ENCODE measurements at regions not wholly inside any gene's neighbourhood (a gene's known extent, or its start where the extent isn't known, plus 50 kb on each side); places are given as distances from the start of the nearest gene placed in this dataset.

DNA sequence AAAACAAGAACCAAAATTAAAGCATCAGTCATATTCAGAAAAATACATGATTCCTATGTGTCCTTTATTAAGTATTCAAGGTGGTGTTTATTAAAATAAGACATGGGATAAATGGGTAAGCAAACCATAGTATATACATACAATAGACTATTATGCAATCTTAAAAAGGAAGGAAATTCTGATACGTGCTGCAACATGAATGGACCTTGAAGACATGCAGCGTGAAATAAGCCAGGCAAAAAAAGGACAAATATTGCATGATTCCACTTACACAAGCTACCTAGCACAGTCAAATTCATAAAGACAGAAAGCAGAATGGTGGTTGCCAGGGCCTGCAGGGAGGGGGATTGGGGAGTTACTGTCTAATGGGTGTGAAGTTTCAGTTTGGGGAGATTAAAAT is 127.7 kb downstream of the DMAC1 start:
- DNase-seq = no peak
- 52% methylated on average over 2 of the region's 2 CpGs for WGBS (ENCODE audit: low lambda C conversion rate)
- ChIA-PET POLR2A (no interaction called here), CTCF (no interaction called here)
- Histone ChIP-seq H2AFZ (ENCODE audit: low read depth) (no peak overlapping the region), H3K9me3 (no peaks in the 10 kb centered on the region), H3K9me2 (no peaks in the 10 kb centered on the region), H4K20me1 (ENCODE audit: insufficient read depth) (no peaks in the 10 kb centered on the region), H3F3A (replicated peaks; ENCODE audit: insufficient read depth) (no peaks in the 10 kb centered on the region), H3K79me2 (ENCODE audit: insufficient read depth) (no peaks in the 10 kb centered on the region), H3K9ac (no peak overlapping the region), H3K27me3 (ENCODE audit: insufficient read depth) (no peaks in the 10 kb centered on the region), H3K27ac (ENCODE audit: low read depth in 2 of 2, low read length in 1 of 2) (no peak overlapping the region), H3K4me1 (ENCODE audit: control insufficient read depth in 1 of 2, insufficient read depth in 2 of 2, low read depth in 1 of 2, low read length in 1 of 2) (no peaks in the 10 kb centered on the region; a peak in 1 of 4 replicates), H3K4me3 (ENCODE audit: low read depth in 2 of 2, low read length in 1 of 2) (no peak overlapping the region), H3K4me2 (no peak overlapping the region), H3K36me3 (replicated peaks in 1 of 2; ENCODE audit: control insufficient read depth in 1 of 2, insufficient read depth in 2 of 2, low read length in 1 of 2) (no peaks in the 10 kb centered on the region)
- TF ChIP-seq CHD2 (IDR thresholded peaks at IDR 0.05; ENCODE audit: low read length, partially characterized antibody) = no peak
- TF ChIP-seq NFIC (IDR thresholded peaks at IDR 0.05; ENCODE audit: borderline replicate concordance) = no peak
- TF ChIP-seq TAF1 (IDR thresholded peaks at IDR 0.05; ENCODE audit: borderline replicate concordance, low read depth, low read length) = no peak
- TF ChIP-seq, protein P1, sequence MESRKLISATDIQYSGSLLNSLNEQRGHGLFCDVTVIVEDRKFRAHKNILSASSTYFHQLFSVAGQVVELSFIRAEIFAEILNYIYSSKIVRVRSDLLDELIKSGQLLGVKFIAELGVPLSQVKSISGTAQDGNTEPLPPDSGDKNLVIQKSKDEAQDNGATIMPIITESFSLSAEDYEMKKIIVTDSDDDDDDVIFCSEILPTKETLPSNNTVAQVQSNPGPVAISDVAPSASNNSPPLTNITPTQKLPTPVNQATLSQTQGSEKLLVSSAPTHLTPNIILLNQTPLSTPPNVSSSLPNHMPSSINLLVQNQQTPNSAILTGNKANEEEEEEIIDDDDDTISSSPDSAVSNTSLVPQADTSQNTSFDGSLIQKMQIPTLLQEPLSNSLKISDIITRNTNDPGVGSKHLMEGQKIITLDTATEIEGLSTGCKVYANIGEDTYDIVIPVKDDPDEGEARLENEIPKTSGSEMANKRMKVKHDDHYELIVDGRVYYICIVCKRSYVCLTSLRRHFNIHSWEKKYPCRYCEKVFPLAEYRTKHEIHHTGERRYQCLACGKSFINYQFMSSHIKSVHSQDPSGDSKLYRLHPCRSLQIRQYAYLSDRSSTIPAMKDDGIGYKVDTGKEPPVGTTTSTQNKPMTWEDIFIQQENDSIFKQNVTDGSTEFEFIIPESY (IDR thresholded peaks at IDR 0.05; ENCODE audit: borderline replicate concordance, low read depth) = no peak
- TF ChIP-seq FOXM1 (IDR thresholded peaks at IDR 0.05; ENCODE audit: low read depth) = no peak
- TF ChIP-seq SMC3 (IDR thresholded peaks at IDR 0.05; ENCODE audit: low read depth, low read length) = no peak
- TF ChIP-seq CTCF (IDR thresholded peaks at IDR 0.05) = no peak
- TF ChIP-seq, protein P2, sequence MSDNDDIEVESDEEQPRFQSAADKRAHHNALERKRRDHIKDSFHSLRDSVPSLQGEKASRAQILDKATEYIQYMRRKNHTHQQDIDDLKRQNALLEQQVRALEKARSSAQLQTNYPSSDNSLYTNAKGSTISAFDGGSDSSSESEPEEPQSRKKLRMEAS (IDR thresholded peaks at IDR 0.05; ENCODE audit: low read depth) = no peak
- TF ChIP-seq USF2 (IDR thresholded peaks at IDR 0.05; ENCODE audit: borderline replicate concordance, low read depth, low read length) = no peak
- no peak for TF ChIP-seq EZH2phosphoT487 (IDR thresholded peaks at IDR 0.05; ENCODE audit: borderline replicate concordance, low read depth)
- no peak for TF ChIP-seq MXI1 (IDR thresholded peaks at IDR 0.05; ENCODE audit: low read depth, low read length)
- TF ChIP-seq MEF2A (IDR thresholded peaks at IDR 0.05; ENCODE audit: borderline replicate concordance, low read depth) = no peak
- no peak for TF ChIP-seq REST (IDR thresholded peaks at IDR 0.05; ENCODE audit: low read depth, low read length)
- no peak for TF ChIP-seq RCOR1 (IDR thresholded peaks at IDR 0.05; ENCODE audit: low read length)
- no peak for TF ChIP-seq FOSL2 (IDR thresholded peaks at IDR 0.05; ENCODE audit: borderline replicate concordance, low read depth)
- no peak for TF ChIP-seq POLR2AphosphoS5 (IDR thresholded peaks at IDR 0.05; ENCODE audit: low read depth, low read length)
- no peak for TF ChIP-seq GABPA (IDR thresholded peaks at IDR 0.05; ENCODE audit: low read depth)
- no peak for TF ChIP-seq USF1 (IDR thresholded peaks at IDR 0.05; ENCODE audit: borderline replicate concordance, low read depth)

Data from SK-N-SH (cell line).